Fibroblast of lung (primary cell): ENCODE measurements at regions not wholly inside any gene's neighbourhood (a gene's known extent, or its start where the extent isn't known, plus 50 kb on each side); places are given as distances from the start of the nearest gene placed in this dataset.

Experiments used
- DNase-seq, 2 donors: peaks; one replicate each; pipeline versions ENCODE4 v3.0.0 to v3.0.0-alpha.2; 2010; ENCODE audit warnings: low read depth in 2 of 2
- H2AFZ ChIP-seq: 2 replicates; pipeline ENCODE4 v1.5.1; 2012; ENCODE audit warnings: low read length, control low read depth, inconsistent platforms
- H3K27ac ChIP-seq: 2 replicates; pipeline ENCODE4 v1.5.1; 2011; ENCODE audit warnings: low read length, control low read depth; ENCODE audit not compliant: insufficient read depth
- H3K27me3 ChIP-seq: 2 replicates; pipeline ENCODE4 v1.5.1; 2011; ENCODE audit warnings: mild to moderate bottlenecking, low read length; ENCODE audit not compliant: control insufficient read depth, insufficient read depth
- H3K36me3 ChIP-seq: 2 replicates; pipeline ENCODE4 v1.5.1; 2011; ENCODE audit warnings: low read length; ENCODE audit not compliant: control insufficient read depth, insufficient read depth
- H3K4me1 ChIP-seq: 2 replicates; pipeline ENCODE4 v1.5.1; 2011; ENCODE audit warnings: low read length; ENCODE audit not compliant: control insufficient read depth, insufficient read depth; ENCODE audit errors: extremely low read depth
- H3K4me2 ChIP-seq: 2 replicates; pipeline ENCODE4 v1.5.1; 2011; ENCODE audit warnings: low read length, control low read depth; ENCODE audit not compliant: insufficient read depth; ENCODE audit errors: extremely low read depth
- H3K4me3 ChIP-seq, 4 experiments: fragments of 200-600 bp in 1 of 4; sonication (generic) in 1 of 4; replicated peaks in 1 of 4; 2 replicates each; pipeline ENCODE4 v1.5.1; 2011 to 2016; ENCODE audit warnings: low read length in 4 of 4, low read depth in 3 of 4, mild to moderate bottlenecking in 3 of 4, control low read depth in 2 of 4, inconsistent platforms in 1 of 4, mixed read lengths in 1 of 4; ENCODE audit not compliant: insufficient read depth in 1 of 4; ENCODE audit errors: control extremely low read depth in 1 of 4
- H3K79me2 ChIP-seq: 2 replicates; pipeline ENCODE4 v1.5.1; 2012; ENCODE audit warnings: mild to moderate bottlenecking, low read length, inconsistent platforms; ENCODE audit not compliant: control insufficient read depth, insufficient read depth
- H3K9ac ChIP-seq: 2 replicates; pipeline ENCODE4 v1.5.1; 2011; ENCODE audit warnings: mild to moderate bottlenecking, low read length, control low read depth; ENCODE audit not compliant: insufficient read depth
- H3K9me3 ChIP-seq: 2 replicates; pipeline ENCODE4 v1.5.1; 2012; ENCODE audit warnings: low read depth, low read length; ENCODE audit not compliant: control insufficient read depth, insufficient read depth
- H4K20me1 ChIP-seq: 2 replicates; pipeline ENCODE4 v1.5.1; 2011; ENCODE audit warnings: low read length; ENCODE audit not compliant: control insufficient read depth, insufficient read depth; ENCODE audit errors: extremely low read depth
- CTCF ChIP-seq, 2 donors: IDR thresholded peaks in 1 of 2; conservative IDR thresholded peaks in 1 of 2; 1 replicate in 1 of 2; 2 replicates in 1 of 2; pipeline ENCODE4 v1.5.1; 2011 to 2012; ENCODE audit warnings: low read length in 2 of 2, control low read depth in 1 of 2, inconsistent platforms in 1 of 2, low read depth in 1 of 2, mild to moderate bottlenecking in 1 of 2
- EZH2 ChIP-seq: IDR thresholded peaks from 2 replicates; pipeline ENCODE4 v1.5.1; 2012; ENCODE audit warnings: low read length, control low read depth, mild to moderate bottlenecking; ENCODE audit errors: missing control alignments

- Histone ChIP-seq H3K27ac (no peak overlapping the region), H2AFZ (no peak overlapping the region), H3K4me3 (no peak overlapping the region), H3K79me2 (no peaks in the 10 kb centered on the region), H3K9ac (no peak overlapping the region), H3K36me3 (no peaks in the 10 kb centered on the region), H3K4me1 (no peaks in the 10 kb centered on the region), H3K4me2 (no peak overlapping the region), H3K27me3 (no peaks in the 10 kb centered on the region), H3K9me3 (no peaks in the 10 kb centered on the region), H4K20me1 (no peaks in the 10 kb centered on the region)
- no peak for DNase-seq
- TF ChIP-seq EZH2 (no peak), CTCF (conservative IDR thresholded peaks at IDR 0.05 in 1 of 2, IDR thresholded peaks at IDR 0.05 in 1 of 2; ENCODE audit: low read depth in 1 of 2, low read length in 2 of 2) (no peak)
Observed at GRCh38 chr2:122660786-122661634, 905.6 kb downstream of the TSN start.

GRCh38 chr2:122663620-122664019 lies 908.2 kb downstream of the TSN start:
- H3K79me2 ChIP-seq = no peaks in the 10 kb centered on the region
- H3K4me2 ChIP-seq = no peak overlapping the region
- no peaks in the 10 kb centered on the region for H3K36me3 ChIP-seq
- H3K9me3 ChIP-seq = no peaks in the 10 kb centered on the region
- no peak overlapping the region for H3K27ac ChIP-seq
- H2AFZ ChIP-seq = no peak overlapping the region
- H4K20me1 ChIP-seq = no peaks in the 10 kb centered on the region
- no peak overlapping the region for H3K9ac ChIP-seq
- no peak for DNase-seq
- no peaks in the 10 kb centered on the region for H3K4me1 ChIP-seq
- H3K4me3 ChIP-seq = no peak overlapping the region
- no peaks in the 10 kb centered on the region for H3K27me3 ChIP-seq
- TF ChIP-seq EZH2 (no peak), CTCF (conservative IDR thresholded peaks at IDR 0.05 in 1 of 2, IDR thresholded peaks at IDR 0.05 in 1 of 2; ENCODE audit: low read depth in 1 of 2, low read length in 2 of 2) (no peak)

- Histone ChIP-seq H3K9ac (no peak overlapping the region), H3K36me3 (no peaks in the 10 kb centered on the region), H3K4me3 (no peak overlapping the region), H3K27ac (no peak overlapping the region), H4K20me1 (no peaks in the 10 kb centered on the region), H3K9me3 (no peaks in the 10 kb centered on the region), H2AFZ (no peak overlapping the region), H3K4me2 (no peak overlapping the region), H3K27me3 (no peaks in the 10 kb centered on the region), H3K79me2 (no peaks in the 10 kb centered on the region), H3K4me1 (no peaks in the 10 kb centered on the region)
- DNase-seq = no peak
- no peak for TF ChIP-seq CTCF (conservative IDR thresholded peaks at IDR 0.05 in 1 of 2, IDR thresholded peaks at IDR 0.05 in 1 of 2; ENCODE audit: low read depth in 1 of 2, low read length in 2 of 2)
- no peak for TF ChIP-seq EZH2
Observed at GRCh38 chr2:122669627-122670026, 914.2 kb downstream of the TSN start.
